K562 (cell line): ENCODE measurements at regions not wholly inside any gene's neighbourhood (a gene's known extent, or its start where the extent isn't known, plus 50 kb on each side); places are given as distances from the start of the nearest gene placed in this dataset.

Source experiments
- MYBL2 ChIP-seq, 2 experiments: fragments of 450-650 bp in 1 of 2; sonication (generic) in 1 of 2; formaldehyde crosslinking in 1 of 2; IDR thresholded peaks; 2 replicates each; pipeline versions ENCODE4 v1.6.1 to v1.8.1; 2017 to 2022; ENCODE audit warnings: borderline replicate concordance in 1 of 2, inconsistent platforms in 1 of 2, low read depth in 1 of 2, mild to moderate bottlenecking in 1 of 2, missing genetic modification reagents in 1 of 2, moderate library complexity in 1 of 2
- RBM34 ChIP-seq: fragments of 200-400 bp; formaldehyde crosslinking; IDR thresholded peaks from 2 replicates; pipeline ENCODE4 v1.6.1; 2018; ENCODE audit warnings: low read length, borderline replicate concordance; ENCODE audit not compliant: insufficient read depth
- SP1 ChIP-seq: sonication (generic); formaldehyde crosslinking; IDR thresholded peaks from 2 replicates; pipeline ENCODE4 v1.8.1; 2022; ENCODE audit warnings: mild to moderate bottlenecking, missing genetic modification reagents
- TCF7 ChIP-seq: sonication (generic); IDR thresholded peaks from 2 replicates; pipeline ENCODE4 v1.6.1; 2016; ENCODE audit warnings: antibody characterized with exemption, borderline replicate concordance
- ZFP36 ChIP-seq: fragments of 150-350 bp; IDR thresholded peaks from 2 replicates; pipeline ENCODE4 v1.6.1; 2018; ENCODE audit warnings: low read length, low read depth; ENCODE audit not compliant: partially characterized antibody
- ZFX ChIP-seq: sonication (generic); formaldehyde crosslinking; IDR thresholded peaks from 2 replicates; pipeline ENCODE4 v1.8.0; 2022; ENCODE audit warnings: mild to moderate bottlenecking, missing genetic modification reagents, moderate library complexity
- ZNF23 ChIP-seq: fragments of 250-450 bp; sonication (Bioruptor Pico); IDR thresholded peaks from 2 replicates; pipeline ENCODE4 v1.4.0; 2020; ENCODE audit warnings: mild to moderate bottlenecking
- ZNF274 ChIP-seq: IDR thresholded peaks from 2 replicates; pipeline ENCODE4 v1.6.1; 2011; ENCODE audit warnings: low read depth, mild to moderate bottlenecking, low read length, moderate library complexity, borderline replicate concordance
- TF ChIP-seq, protein P1 (sequence below): sonication (generic); formaldehyde crosslinking; IDR thresholded peaks from 2 replicates; pipeline ENCODE4 v1.8.0; 2022; ENCODE audit warnings: mild to moderate bottlenecking, missing genetic modification reagents
- TF ChIP-seq, protein P2 (sequence below): fragments of 450-650 bp; formaldehyde crosslinking; IDR thresholded peaks from 2 replicates; pipeline ENCODE4 v1.4.0; 2020; ENCODE audit warnings: mild to moderate bottlenecking, moderate library complexity
- TF ChIP-seq, protein P3 (sequence below), 2 experiments: fragments of 450-650 bp; IDR thresholded peaks; 2 replicates each; pipeline ENCODE4 v1.6.1; 2018; ENCODE audit warnings: mild to moderate bottlenecking in 2 of 2, low read depth in 1 of 2; ENCODE audit not compliant: partially characterized antibody in 2 of 2
- TF ChIP-seq, protein P4 (sequence below): fragments of 150-350 bp; conservative IDR thresholded peaks from 2 replicates; pipeline ENCODE4 v1.6.1; 2014; ENCODE audit warnings: low read length

DNA sequence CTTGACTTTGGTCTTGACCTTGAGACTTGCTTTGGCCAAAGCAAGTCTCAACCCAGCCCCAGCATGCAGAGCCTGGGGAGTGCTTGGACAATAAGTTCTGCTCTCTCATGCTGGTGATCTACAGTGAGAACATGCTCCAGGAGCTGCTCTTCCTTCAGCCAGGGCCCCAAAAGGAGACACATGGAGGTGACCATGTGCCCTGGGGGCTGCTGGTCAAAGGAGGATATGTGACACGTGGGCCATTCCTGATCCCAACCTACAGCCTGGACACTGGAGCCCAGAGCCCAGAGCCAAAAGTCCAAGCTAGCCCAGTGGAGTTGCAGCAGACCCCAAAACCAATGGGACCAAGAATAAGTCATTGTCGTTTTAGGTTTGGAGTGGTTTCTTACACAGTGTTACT lies 78.2 kb upstream of the CHST15 start (continued):
- TF ChIP-seq, protein P1, sequence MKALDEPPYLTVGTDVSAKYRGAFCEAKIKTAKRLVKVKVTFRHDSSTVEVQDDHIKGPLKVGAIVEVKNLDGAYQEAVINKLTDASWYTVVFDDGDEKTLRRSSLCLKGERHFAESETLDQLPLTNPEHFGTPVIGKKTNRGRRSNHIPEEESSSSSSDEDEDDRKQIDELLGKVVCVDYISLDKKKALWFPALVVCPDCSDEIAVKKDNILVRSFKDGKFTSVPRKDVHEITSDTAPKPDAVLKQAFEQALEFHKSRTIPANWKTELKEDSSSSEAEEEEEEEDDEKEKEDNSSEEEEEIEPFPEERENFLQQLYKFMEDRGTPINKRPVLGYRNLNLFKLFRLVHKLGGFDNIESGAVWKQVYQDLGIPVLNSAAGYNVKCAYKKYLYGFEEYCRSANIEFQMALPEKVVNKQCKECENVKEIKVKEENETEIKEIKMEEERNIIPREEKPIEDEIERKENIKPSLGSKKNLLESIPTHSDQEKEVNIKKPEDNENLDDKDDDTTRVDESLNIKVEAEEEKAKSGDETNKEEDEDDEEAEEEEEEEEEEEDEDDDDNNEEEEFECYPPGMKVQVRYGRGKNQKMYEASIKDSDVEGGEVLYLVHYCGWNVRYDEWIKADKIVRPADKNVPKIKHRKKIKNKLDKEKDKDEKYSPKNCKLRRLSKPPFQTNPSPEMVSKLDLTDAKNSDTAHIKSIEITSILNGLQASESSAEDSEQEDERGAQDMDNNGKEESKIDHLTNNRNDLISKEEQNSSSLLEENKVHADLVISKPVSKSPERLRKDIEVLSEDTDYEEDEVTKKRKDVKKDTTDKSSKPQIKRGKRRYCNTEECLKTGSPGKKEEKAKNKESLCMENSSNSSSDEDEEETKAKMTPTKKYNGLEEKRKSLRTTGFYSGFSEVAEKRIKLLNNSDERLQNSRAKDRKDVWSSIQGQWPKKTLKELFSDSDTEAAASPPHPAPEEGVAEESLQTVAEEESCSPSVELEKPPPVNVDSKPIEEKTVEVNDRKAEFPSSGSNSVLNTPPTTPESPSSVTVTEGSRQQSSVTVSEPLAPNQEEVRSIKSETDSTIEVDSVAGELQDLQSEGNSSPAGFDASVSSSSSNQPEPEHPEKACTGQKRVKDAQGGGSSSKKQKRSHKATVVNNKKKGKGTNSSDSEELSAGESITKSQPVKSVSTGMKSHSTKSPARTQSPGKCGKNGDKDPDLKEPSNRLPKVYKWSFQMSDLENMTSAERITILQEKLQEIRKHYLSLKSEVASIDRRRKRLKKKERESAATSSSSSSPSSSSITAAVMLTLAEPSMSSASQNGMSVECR (CRISPR knock-in tag): no peak
- TF ChIP-seq ZNF274 (no peak), SP1 (no peak), ZFP36 (no peak), MYBL2 (IDR thresholded peaks at IDR 0.05; ENCODE audit: low read depth) (no peak), MYBL2 (CRISPR knock-in tag; IDR thresholded peaks at IDR 0.05; ENCODE audit: borderline replicate concordance) (no peak), ZNF23 (no peak), RBM34 (no peak), TCF7 (no peak), ZFX (no peak)
- TF ChIP-seq, protein P2, sequence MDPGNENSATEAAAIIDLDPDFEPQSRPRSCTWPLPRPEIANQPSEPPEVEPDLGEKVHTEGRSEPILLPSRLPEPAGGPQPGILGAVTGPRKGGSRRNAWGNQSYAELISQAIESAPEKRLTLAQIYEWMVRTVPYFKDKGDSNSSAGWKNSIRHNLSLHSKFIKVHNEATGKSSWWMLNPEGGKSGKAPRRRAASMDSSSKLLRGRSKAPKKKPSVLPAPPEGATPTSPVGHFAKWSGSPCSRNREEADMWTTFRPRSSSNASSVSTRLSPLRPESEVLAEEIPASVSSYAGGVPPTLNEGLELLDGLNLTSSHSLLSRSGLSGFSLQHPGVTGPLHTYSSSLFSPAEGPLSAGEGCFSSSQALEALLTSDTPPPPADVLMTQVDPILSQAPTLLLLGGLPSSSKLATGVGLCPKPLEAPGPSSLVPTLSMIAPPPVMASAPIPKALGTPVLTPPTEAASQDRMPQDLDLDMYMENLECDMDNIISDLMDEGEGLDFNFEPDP (CRISPR knock-in tag): no peak
- TF ChIP-seq, protein P3, sequence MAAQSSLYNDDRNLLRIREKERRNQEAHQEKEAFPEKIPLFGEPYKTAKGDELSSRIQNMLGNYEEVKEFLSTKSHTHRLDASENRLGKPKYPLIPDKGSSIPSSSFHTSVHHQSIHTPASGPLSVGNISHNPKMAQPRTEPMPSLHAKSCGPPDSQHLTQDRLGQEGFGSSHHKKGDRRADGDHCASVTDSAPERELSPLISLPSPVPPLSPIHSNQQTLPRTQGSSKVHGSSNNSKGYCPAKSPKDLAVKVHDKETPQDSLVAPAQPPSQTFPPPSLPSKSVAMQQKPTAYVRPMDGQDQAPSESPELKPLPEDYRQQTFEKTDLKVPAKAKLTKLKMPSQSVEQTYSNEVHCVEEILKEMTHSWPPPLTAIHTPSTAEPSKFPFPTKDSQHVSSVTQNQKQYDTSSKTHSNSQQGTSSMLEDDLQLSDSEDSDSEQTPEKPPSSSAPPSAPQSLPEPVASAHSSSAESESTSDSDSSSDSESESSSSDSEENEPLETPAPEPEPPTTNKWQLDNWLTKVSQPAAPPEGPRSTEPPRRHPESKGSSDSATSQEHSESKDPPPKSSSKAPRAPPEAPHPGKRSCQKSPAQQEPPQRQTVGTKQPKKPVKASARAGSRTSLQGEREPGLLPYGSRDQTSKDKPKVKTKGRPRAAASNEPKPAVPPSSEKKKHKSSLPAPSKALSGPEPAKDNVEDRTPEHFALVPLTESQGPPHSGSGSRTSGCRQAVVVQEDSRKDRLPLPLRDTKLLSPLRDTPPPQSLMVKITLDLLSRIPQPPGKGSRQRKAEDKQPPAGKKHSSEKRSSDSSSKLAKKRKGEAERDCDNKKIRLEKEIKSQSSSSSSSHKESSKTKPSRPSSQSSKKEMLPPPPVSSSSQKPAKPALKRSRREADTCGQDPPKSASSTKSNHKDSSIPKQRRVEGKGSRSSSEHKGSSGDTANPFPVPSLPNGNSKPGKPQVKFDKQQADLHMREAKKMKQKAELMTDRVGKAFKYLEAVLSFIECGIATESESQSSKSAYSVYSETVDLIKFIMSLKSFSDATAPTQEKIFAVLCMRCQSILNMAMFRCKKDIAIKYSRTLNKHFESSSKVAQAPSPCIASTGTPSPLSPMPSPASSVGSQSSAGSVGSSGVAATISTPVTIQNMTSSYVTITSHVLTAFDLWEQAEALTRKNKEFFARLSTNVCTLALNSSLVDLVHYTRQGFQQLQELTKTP (IDR thresholded peaks at IDR 0.05; ENCODE audit: low read depth in 1 of 2, partially characterized antibody in 2 of 2): no peak
- TF ChIP-seq, protein P4, sequence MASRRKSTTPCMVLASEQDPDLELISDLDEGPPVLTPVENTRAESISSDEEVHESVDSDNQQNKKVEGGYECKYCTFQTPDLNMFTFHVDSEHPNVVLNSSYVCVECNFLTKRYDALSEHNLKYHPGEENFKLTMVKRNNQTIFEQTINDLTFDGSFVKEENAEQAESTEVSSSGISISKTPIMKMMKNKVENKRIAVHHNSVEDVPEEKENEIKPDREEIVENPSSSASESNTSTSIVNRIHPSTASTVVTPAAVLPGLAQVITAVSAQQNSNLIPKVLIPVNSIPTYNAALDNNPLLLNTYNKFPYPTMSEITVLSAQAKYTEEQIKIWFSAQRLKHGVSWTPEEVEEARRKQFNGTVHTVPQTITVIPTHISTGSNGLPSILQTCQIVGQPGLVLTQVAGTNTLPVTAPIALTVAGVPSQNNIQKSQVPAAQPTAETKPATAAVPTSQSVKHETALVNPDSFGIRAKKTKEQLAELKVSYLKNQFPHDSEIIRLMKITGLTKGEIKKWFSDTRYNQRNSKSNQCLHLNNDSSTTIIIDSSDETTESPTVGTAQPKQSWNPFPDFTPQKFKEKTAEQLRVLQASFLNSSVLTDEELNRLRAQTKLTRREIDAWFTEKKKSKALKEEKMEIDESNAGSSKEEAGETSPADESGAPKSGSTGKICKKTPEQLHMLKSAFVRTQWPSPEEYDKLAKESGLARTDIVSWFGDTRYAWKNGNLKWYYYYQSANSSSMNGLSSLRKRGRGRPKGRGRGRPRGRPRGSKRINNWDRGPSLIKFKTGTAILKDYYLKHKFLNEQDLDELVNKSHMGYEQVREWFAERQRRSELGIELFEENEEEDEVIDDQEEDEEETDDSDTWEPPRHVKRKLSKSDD: no peak
- TF ChIP-seq, all 486 proteins: peak for 0
